Uterus (tissue), 2 donors: ENCODE measurements at regions not wholly inside any gene's neighbourhood (a gene's known extent, or its start where the extent isn't known, plus 50 kb on each side); places are given as distances from the start of the nearest gene placed in this dataset.

ENCODE experiments used
- POLR2A ChIP-seq, 2 donors: fragments of 450-650 bp; IDR thresholded peaks; one replicate each; pipeline ENCODE4 v1.6.1; 2016; ENCODE audit warnings: antibody characterized with exemption in 2 of 2, mild to moderate bottlenecking in 1 of 2, moderate library complexity in 1 of 2
- TF ChIP-seq, protein P1 (sequence below), 4 experiments: fragments of 200-600 bp in 2 of 4; fragments of 450-650 bp in 2 of 4; sonication (generic) in 2 of 4; IDR thresholded peaks; one replicate each; pipeline ENCODE4 v1.5.1; 2016 to 2019; ENCODE audit warnings: antibody characterized with exemption in 4 of 4, mild to moderate bottlenecking in 2 of 4, moderate library complexity in 1 of 4

- TF ChIP-seq, protein P1, sequence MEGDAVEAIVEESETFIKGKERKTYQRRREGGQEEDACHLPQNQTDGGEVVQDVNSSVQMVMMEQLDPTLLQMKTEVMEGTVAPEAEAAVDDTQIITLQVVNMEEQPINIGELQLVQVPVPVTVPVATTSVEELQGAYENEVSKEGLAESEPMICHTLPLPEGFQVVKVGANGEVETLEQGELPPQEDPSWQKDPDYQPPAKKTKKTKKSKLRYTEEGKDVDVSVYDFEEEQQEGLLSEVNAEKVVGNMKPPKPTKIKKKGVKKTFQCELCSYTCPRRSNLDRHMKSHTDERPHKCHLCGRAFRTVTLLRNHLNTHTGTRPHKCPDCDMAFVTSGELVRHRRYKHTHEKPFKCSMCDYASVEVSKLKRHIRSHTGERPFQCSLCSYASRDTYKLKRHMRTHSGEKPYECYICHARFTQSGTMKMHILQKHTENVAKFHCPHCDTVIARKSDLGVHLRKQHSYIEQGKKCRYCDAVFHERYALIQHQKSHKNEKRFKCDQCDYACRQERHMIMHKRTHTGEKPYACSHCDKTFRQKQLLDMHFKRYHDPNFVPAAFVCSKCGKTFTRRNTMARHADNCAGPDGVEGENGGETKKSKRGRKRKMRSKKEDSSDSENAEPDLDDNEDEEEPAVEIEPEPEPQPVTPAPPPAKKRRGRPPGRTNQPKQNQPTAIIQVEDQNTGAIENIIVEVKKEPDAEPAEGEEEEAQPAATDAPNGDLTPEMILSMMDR (IDR thresholded peaks at IDR 0.05), result no peak
- no peak for TF ChIP-seq POLR2A (IDR thresholded peaks at IDR 0.05)
These were observed 1963.4 kb upstream of the FLRT2 start for GRCh38 chr14:83566567-83566966.
